Iris pigment epithelial cell (primary cell): ENCODE measurements at regions not wholly inside any gene's neighbourhood (a gene's known extent, or its start where the extent isn't known, plus 50 kb on each side); places are given as distances from the start of the nearest gene placed in this dataset.
"Not testable (repeated sequence)": the region's sequence is repeated elsewhere in the genome, so short reads cannot be mapped to it uniquely, and the experiment has no call there.

Experiments used
- DNase-seq: peaks from one replicate; pipeline ENCODE4 v3.0.0-alpha.2; 2011; ENCODE audit warnings: low read depth

- DNase-seq, result no peak
Observed at GRCh38 chr1:119191325-119191724, 50.9 kb upstream of the WARS2 start.

DNA sequence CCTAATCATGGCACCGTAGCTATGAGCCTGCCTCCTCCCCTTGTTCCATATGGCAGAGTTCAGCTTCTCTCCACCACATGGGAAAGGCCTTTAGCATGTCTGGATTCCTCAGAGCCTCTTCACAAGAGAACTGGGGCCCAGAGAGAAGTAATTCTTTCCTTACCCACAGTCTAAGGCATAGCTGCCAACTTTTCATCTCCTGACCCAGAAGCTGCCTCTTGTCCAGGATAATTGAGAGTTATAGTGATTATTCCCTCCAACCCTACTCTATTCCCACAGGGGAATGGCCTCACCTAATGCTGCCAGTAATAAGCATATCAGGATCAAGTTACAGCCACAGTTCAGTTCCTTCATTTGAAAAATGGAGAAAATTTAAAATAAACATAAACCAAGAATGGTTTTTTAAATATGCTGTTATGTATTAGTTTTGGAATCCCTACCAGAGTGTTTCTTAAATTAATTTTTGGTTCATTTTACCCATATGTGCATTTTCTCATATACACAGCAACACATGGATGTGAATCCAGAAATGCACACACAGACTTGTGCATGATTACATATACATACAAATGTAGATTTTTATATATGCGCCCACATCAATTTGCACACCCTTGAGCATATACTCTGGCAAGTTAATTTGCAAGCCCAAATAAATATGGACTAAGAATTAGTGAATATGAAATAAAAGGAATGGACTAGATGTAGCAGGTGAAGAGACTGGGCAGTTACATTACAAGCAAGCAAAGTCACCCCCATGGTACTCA lies 63.9 kb upstream of the WARS2 start:
- no peak for DNase-seq

GRCh38 chr1:119204961-119205357 lies 64.5 kb upstream of the WARS2 start:
- no peak for DNase-seq

DNA sequence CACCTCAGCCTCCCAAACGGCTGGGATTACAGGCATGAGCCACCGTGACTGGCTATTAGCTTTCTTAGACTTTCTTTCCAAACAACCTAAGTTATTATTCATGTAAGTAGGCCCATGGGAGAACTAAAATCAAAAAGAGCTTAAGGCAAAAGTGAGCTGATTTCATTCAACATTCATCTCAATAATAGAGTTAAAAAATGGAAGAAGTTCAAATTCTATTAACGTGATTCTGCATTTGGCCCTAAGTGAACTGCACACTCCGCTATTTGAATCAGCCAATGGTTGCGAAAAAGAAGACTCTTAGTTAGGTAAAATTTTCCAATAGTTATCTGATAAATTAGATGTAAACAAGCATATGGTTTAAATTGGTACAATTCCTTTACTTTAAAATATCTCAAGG lies 68.6 kb upstream of the WARS2 start:
- no peak for DNase-seq

GRCh38 chr1:119209596-119210295 lies 69.3 kb upstream of the WARS2 start:
- peak; percentile 7 for DNase-seq

DNA sequence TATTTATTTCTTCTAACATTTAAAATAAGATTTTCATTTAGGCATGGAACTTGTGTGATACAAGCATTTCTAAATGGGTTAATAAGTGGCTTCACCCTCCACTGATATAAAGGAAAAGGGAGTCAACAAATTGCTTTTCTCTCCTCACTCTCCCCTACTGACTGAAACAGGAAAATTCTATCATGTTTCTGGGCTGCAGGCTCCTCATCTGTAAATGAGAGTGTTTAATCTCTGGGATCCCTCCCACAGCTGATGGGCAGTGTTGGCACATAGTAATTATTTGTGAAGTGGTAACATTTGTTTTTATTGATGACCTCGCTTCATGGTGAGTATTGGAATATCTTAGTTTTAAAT lies 69.8 kb upstream of the WARS2 start:
- DNase-seq, result no peak

DNA sequence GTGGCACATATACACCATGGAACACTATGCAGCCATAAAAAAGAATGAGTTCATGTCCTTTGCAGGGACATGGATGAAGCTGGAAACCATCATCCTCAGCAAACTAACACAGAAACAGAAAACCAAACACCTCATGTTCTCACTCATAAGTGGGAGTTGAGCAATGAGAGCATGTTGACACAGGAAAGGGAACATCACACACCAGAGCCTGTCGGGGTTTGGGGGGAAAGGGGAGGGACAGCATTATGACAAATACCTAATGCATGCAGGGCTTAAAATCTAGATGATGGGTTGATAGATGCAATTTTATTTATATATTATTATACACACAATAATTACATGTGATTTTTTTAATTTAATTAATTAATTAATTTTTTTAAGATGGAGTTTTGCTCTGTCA lies 72.8 kb upstream of the WARS2 start:
- DNase-seq, result not testable (repeated sequence)

- DNase-seq, result not testable (repeated sequence)
Observed at GRCh38 chr1:119214961-119215360, 74.5 kb upstream of the WARS2 start.

DNA sequence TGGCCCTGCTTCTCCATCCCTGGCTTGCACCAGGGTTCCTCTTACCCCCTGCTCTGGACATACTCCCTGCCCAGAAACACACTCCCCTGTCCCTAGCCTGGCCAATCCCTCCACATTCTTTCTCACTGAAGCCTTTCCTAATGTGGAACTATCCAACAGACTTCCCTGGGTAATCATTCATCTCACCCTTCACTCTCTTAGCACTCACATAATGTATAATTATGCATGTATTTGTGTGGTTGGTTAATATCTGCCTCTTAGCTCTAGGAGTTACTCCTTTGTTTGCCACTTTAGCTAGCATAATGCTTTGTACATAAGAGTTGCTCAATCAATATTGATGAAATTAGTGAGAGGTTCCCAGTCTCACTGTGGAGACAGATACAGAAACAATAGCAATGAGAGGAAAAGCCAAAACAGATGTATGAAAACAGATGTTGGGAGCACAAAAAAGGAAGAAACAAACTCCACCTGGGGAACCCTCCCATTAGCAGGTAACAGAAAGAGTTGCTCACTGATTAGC lies 76.9 kb upstream of the WARS2 start:
- DNase-seq, result no peak

GRCh38 chr1:119219711-119220110 lies 79.3 kb upstream of the WARS2 start:
- no peak for DNase-seq

DNA sequence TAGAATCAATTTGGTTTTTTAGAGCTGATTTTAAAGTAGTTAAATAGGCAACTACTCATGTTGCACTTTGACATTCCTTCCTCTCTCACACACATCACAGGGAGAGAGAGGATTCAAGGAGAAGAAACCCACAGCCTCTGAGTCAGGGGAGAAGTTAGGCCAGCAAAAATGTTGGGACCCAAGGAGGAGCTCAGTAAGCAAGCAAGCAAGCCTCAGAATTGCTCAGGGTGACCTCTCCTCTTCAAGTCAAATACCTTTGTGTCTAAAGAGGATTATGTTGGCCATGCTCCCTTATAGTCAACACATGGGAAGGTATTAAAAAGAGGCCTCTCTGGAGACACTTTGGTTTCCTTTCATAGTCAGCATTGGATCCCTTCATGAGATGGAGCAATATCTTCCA lies 80.5 kb upstream of the WARS2 start:
- DNase-seq, result peak; percentile 67

- no peak for DNase-seq
Observed at GRCh38 chr1:119222271-119222670, 81.8 kb upstream of the WARS2 start.

DNA sequence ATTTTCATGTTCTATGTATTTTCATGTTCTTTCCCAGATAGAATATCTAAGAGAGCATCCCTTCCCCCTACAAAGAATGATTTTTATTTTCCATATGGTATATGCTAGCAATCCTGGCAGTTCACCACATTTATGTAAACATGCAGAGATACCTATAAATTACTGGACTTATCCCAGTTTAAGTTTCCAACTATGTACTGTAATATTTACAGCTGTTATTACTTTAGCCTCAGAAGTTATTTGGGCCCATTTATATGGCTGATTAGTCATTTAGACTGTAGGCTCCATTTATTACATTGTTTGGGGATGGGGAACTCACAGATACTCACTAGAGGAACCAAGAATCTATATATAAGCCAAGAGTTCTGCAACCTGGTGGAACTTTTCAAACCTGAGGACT lies 84.8 kb upstream of the WARS2 start:
- no peak for DNase-seq

DNA sequence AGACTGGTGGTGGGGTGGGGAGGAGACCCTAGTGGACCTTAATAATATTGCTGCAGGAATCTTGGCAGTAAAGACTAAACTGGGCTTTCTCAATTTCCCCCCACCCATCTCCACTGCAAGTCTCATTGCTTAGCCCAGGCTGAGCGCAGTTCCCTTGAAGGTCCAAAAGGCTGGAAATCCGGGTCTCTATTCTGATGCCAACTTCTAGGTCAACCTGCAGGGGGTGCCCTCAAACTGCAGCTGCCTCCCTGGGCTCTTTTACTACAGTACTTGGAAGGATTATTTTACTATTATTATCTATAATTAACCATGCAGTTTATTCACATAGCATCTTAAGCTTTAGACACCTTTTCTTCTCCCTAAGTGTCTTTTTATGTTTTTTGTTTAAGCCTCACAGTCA lies 85.4 kb upstream of the WARS2 start:
- DNase-seq, result no peak

GRCh38 chr1:119226321-119226720 lies 85.9 kb upstream of the WARS2 start:
- no peak for DNase-seq

GRCh38 chr1:119226913-119227312 lies 86.5 kb upstream of the WARS2 start:
- DNase-seq, result no peak

DNA sequence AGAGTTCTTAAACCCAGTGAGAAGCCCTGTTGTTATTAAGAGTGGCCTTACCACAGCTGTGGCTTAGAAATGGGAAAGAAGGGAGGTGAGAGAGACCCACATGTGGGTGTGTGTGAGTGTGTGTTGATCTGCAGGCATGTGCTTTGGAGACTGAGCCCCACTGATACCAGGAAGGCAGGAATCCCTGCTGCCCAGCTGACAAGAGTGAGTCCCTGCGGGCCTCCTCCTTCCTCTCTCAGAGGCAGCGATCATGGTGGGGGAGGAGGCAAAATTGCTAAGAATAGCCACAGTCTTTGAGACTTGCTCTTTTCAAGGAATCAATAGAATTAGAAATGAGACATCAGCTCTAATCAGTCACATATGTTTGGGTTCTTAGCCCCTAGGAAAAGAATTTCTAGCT lies 87.0 kb upstream of the WARS2 start:
- DNase-seq, result no peak

GRCh38 chr1:119228335-119229080 lies 88.1 kb upstream of the WARS2 start:
- peak; percentile 10 for DNase-seq

- no peak for DNase-seq
Observed at GRCh38 chr1:119235120-119235519, 94.7 kb upstream of the WARS2 start.

DNA sequence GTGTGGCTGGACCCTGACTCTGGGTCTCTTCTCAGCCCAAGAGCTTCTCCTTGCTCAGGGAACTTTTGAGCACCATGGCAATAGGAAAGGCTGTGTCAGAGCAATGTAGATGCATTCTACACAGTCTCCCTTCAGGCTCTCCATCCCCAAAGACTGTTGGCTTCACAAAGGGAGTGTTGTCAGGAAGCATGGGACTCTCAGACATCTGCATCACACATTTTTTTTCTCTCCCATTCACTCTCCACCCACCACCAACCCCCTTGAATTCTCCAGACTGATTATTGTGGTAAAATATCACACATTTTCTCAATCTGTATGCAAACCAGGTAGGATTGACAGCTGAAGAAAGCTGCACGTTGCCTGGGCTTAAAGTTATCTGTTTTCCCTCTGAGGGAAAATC lies 105.4 kb upstream of the WARS2 start:
- DNase-seq, result no peak

DNA sequence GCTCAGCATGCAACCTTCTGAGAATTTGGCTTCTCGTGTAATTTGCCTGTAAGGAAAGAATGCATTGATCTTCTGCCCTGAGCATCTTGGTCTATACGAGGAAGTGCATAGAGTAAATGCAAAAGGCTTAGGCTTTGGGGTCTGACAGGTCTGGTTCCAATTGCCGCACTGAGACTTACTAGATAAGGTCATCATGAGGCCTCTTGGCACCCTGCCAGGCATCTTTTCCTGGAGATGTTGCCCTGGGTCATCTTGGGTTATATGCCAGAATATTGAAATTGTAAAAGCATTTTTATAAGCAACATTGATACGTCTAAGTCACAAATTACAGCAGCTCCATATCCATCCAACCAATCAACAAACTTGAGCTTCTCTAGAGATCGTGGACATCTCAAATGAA lies 108.8 kb upstream of the WARS2 start:
- DNase-seq, result no peak

DNA sequence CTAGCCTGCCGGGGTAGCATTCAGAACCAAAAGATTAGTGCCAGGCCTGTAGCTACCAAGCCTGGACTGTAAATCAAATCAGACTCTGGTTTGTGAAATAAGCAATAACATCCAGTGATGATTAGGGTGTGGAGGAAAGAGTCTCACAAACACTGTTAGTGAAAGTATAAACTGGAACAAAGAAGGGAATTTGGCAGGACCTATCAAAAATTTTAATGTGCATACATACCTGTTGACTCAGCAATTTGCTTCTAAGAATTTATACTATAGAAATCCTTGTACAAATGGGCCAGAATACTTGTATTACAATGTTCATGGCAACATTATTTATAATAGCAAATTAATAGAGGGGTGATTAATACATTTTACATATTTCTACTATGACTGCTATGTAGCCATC lies 109.8 kb upstream of the WARS2 start:
- DNase-seq, result no peak

DNA sequence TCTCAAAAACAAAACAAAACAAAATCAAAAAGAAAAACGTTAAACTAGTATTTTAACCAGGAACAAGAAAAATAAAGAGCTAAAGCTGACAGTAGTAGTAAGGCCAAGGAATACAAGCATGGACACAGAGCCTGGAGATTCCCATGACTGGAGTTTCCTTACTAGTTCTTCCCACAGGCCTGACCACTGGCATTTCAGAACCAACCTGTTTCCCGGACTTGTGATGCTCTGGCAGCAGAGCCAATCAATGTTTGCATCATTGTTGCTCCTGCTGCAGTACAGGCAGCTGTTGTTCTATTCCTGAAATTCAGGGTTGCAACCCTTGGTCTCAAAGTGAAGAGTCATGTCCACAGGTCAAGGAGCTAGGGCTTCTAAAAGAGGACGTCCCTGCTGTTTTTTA lies 111.3 kb upstream of the WARS2 start:
- DNase-seq, result no peak
